HEK293T (cell line): ENCODE measurements at regions not wholly inside any gene's neighbourhood (a gene's known extent, or its start where the extent isn't known, plus 50 kb on each side); places are given as distances from the start of the nearest gene placed in this dataset.

Source experiments
- CTCF ChIA-PET: fragments of 350-600 bp; formaldehyde crosslinking; extraction: SDS; loops from one replicate; lab custom pipeline; 2021; ENCODE audit warnings: antibody characterized with exemption, inconsistent platforms; lab: Yijun Ruan, JAX
- POLR2A ChIA-PET: fragments of 350-600 bp; formaldehyde crosslinking; extraction: SDS; loops from one replicate; lab custom pipeline; 2020; ENCODE audit warnings: antibody characterized with exemption, inconsistent platforms; lab: Yijun Ruan, JAX
- DNase-seq: peaks from one replicate; pipeline ENCODE4 v3.0.0; 2012; ENCODE audit warnings: mixed read lengths; ENCODE audit errors: extremely low spot score
- ARNT ChIP-seq: fragments of 450-650 bp; IDR thresholded peaks from 2 replicates; pipeline ENCODE4 v1.6.1; 2017; ENCODE audit warnings: mild to moderate bottlenecking
- BHLHE40 ChIP-seq: fragments of 450-650 bp; IDR thresholded peaks from 2 replicates; pipeline ENCODE4 v1.6.1; 2016; ENCODE audit warnings: mild to moderate bottlenecking, moderate library complexity, borderline replicate concordance
- CTBP1 ChIP-seq: fragments of 450-650 bp; IDR thresholded peaks from 2 replicates; pipeline ENCODE4 v1.6.1; 2016; ENCODE audit warnings: borderline replicate concordance
- ELF4 ChIP-seq: fragments of 450-650 bp; IDR thresholded peaks from 2 replicates; pipeline ENCODE4 v1.6.1; 2017; ENCODE audit warnings: antibody characterized with exemption
- FOXA1 ChIP-seq: fragments of 450-650 bp; IDR thresholded peaks from 2 replicates; pipeline ENCODE4 v1.6.1; 2016; ENCODE audit warnings: mild to moderate bottlenecking
- FOXK2 ChIP-seq: fragments of 450-650 bp; IDR thresholded peaks from 2 replicates; pipeline ENCODE4 v1.6.1; 2016; ENCODE audit warnings: mild to moderate bottlenecking
- FOXM1 ChIP-seq: fragments of 450-650 bp; IDR thresholded peaks from 2 replicates; pipeline ENCODE4 v1.6.1; 2017; ENCODE audit warnings: mild to moderate bottlenecking, borderline replicate concordance
- HDGF ChIP-seq: fragments of 450-650 bp; IDR thresholded peaks from 2 replicates; pipeline ENCODE4 v1.6.1; 2017; ENCODE audit warnings: antibody characterized with exemption, borderline replicate concordance
- L3MBTL2 ChIP-seq: fragments of 450-650 bp; conservative IDR thresholded peaks from 2 replicates; pipeline ENCODE4 v1.6.1; 2016; ENCODE audit warnings: mild to moderate bottlenecking
- LEF1 ChIP-seq: fragments of 450-650 bp; IDR thresholded peaks from 2 replicates; pipeline ENCODE4 v1.6.1; 2017; ENCODE audit warnings: mild to moderate bottlenecking, borderline replicate concordance
- NFRKB ChIP-seq: fragments of 450-650 bp; IDR thresholded peaks from 2 replicates; pipeline ENCODE4 v1.6.1; 2016; ENCODE audit warnings: mild to moderate bottlenecking, moderate library complexity
- PKNOX1 ChIP-seq: fragments of 450-650 bp; IDR thresholded peaks from 2 replicates; pipeline ENCODE4 v1.6.1; 2016
- SP1 ChIP-seq: fragments of 450-650 bp; IDR thresholded peaks from 2 replicates; pipeline ENCODE4 v1.6.1; 2017
- SUZ12 ChIP-seq: fragments of 450-650 bp; IDR thresholded peaks from 2 replicates; pipeline ENCODE4 v1.6.1; 2016; ENCODE audit warnings: mild to moderate bottlenecking
- TARDBP ChIP-seq: fragments of 450-650 bp; IDR thresholded peaks from 2 replicates; pipeline ENCODE4 v1.6.1; 2016
- ZNF384 ChIP-seq: fragments of 450-650 bp; IDR thresholded peaks from 2 replicates; pipeline ENCODE4 v1.6.1; 2016

- TF ChIP-seq FOXK2, result no peak
- TF ChIP-seq CTBP1, result no peak
- TF ChIP-seq L3MBTL2, result no peak
- ChIA-PET POLR2A (no interaction called here), CTCF (no interaction called here)
- DNase-seq, result no peak
These were observed 391.7 kb upstream of the CYRIA start for GRCh38 chr2:17057109-17058017.

GRCh38 chr2:17056236-17056635, 390.6 kb upstream of the CYRIA start:
- CTCF ChIA-PET, result interaction anchor here (0.6 kb wide), 1 partner anchor 270 kb away, joined by 3 read pairs; no protein-coding TSS in a partner anchor
- no peak for DNase-seq
- POLR2A ChIA-PET, result no interaction called here
- no peak for TF ChIP-seq HDGF
- no peak for TF ChIP-seq SP1
- no peak for TF ChIP-seq ELF4
- no peak for TF ChIP-seq SUZ12
- no peak for TF ChIP-seq TARDBP
- no peak for TF ChIP-seq ARNT
- no peak for TF ChIP-seq BHLHE40
- no peak for TF ChIP-seq ZNF384
- no peak for TF ChIP-seq FOXA1
- TF ChIP-seq PKNOX1, result no peak
- no peak for TF ChIP-seq FOXK2
- no peak for TF ChIP-seq L3MBTL2
- no peak for TF ChIP-seq LEF1
- no peak for TF ChIP-seq FOXM1
- no peak for TF ChIP-seq CTBP1
- no peak for TF ChIP-seq NFRKB

- ChIA-PET POLR2A (no interaction called here), CTCF (no interaction called here)
- TF ChIP-seq CTBP1, result no peak
- no peak for TF ChIP-seq HDGF
- TF ChIP-seq TARDBP, result no peak
- TF ChIP-seq ARNT, result no peak
- no peak for TF ChIP-seq FOXK2
- no peak for TF ChIP-seq PKNOX1
- TF ChIP-seq SP1, result no peak
- no peak for TF ChIP-seq NFRKB
- TF ChIP-seq FOXA1, result no peak
- no peak for TF ChIP-seq SUZ12
- TF ChIP-seq BHLHE40, result no peak
- no peak for TF ChIP-seq LEF1
- TF ChIP-seq ELF4, result no peak
- TF ChIP-seq FOXM1, result no peak
- no peak for TF ChIP-seq L3MBTL2
- TF ChIP-seq ZNF384, result no peak
- DNase-seq, result no peak
These were observed 386.4 kb upstream of the CYRIA start for GRCh38 chr2:17052001-17052400.

- no peak for DNase-seq
- TF ChIP-seq FOXA1, result no peak
- TF ChIP-seq SP1, result no peak
- no peak for TF ChIP-seq SUZ12
- no peak for TF ChIP-seq PKNOX1
- no peak for TF ChIP-seq NFRKB
- ChIA-PET POLR2A (no interaction called here), CTCF (no interaction called here)
These were observed 385.9 kb upstream of the CYRIA start for GRCh38 chr2:17051538-17051937.

- ChIA-PET CTCF (no interaction called here), POLR2A (no interaction called here)
- DNase-seq, result no peak
- TF ChIP-seq FOXM1 (no peak), ZNF384 (no peak)
These were observed 377.5 kb upstream of the CYRIA start for GRCh38 chr2:17043173-17043572.

GRCh38 chr2:17036361-17036760, 370.7 kb upstream of the CYRIA start:
- TF ChIP-seq HDGF, result no peak
- no peak for TF ChIP-seq ELF4
- POLR2A ChIA-PET, result no interaction called here
- DNase-seq, result no peak
- CTCF ChIA-PET, result no interaction called here

- CTCF ChIA-PET, result interaction anchor here (0.5 kb wide), 1 partner anchor 125 kb away, joined by 3 read pairs; no protein-coding TSS in a partner anchor
- TF ChIP-seq HDGF, result no peak
- TF ChIP-seq ARNT, result no peak
- no peak for TF ChIP-seq FOXK2
- no peak for TF ChIP-seq TARDBP
- TF ChIP-seq LEF1, result no peak
- no peak for TF ChIP-seq ELF4
- no peak for TF ChIP-seq SP1
- TF ChIP-seq L3MBTL2, result no peak
- no peak for TF ChIP-seq NFRKB
- no peak for TF ChIP-seq BHLHE40
- no peak for TF ChIP-seq CTBP1
- no peak for TF ChIP-seq ZNF384
- POLR2A ChIA-PET, result no interaction called here
- no peak for DNase-seq
These were observed 369.4 kb upstream of the CYRIA start for GRCh38 chr2:17035010-17035409.
